Activated T-cell treated with anti-CD3 and anti-CD28 coated beads for 24 hours (primary cell): ENCODE measurements at regions not wholly inside any gene's neighbourhood (a gene's known extent, or its start where the extent isn't known, plus 50 kb on each side); places are given as distances from the start of the nearest gene placed in this dataset.

ENCODE experiments used
- DNase-seq: peaks from one replicate; pipeline ENCODE4 v3.0.0-alpha.2; 2020; ENCODE audit warnings: low read depth

- no peak for DNase-seq
Observed at GRCh38 chr3:176714034-176714433, 483.2 kb downstream of the TBL1XR1 start.

GRCh38 chr3:176712191-176712590, 485.1 kb downstream of the TBL1XR1 start:
- no peak for DNase-seq

- DNase-seq: no peak
Observed at GRCh38 chr3:176699288-176699687, 498.0 kb downstream of the TBL1XR1 start.

GRCh38 chr3:176697284-176697889, 499.9 kb downstream of the TBL1XR1 start:
- DNase-seq: no peak

- no peak for DNase-seq
Observed at GRCh38 chr3:176696816-176697215, 500.5 kb downstream of the TBL1XR1 start.

- DNase-seq: no peak
Observed at GRCh38 chr3:176692966-176693785, 504.1 kb downstream of the TBL1XR1 start.

- no peak for DNase-seq
Observed at GRCh38 chr3:176692199-176692965, 504.9 kb downstream of the TBL1XR1 start.

- no peak for DNase-seq
Observed at GRCh38 chr3:176690083-176690869, 507.0 kb downstream of the TBL1XR1 start.

GRCh38 chr3:176687754-176688153, 509.5 kb downstream of the TBL1XR1 start:
- DNase-seq: no peak

GRCh38 chr3:176683382-176683781, 513.9 kb downstream of the TBL1XR1 start:
- no peak for DNase-seq

GRCh38 chr3:176663837-176664831, 533.1 kb downstream of the TBL1XR1 start:
- DNase-seq: no peak

- DNase-seq: no peak
Observed at GRCh38 chr3:176663387-176663786, 533.9 kb downstream of the TBL1XR1 start.

GRCh38 chr3:176661432-176661964, 535.8 kb downstream of the TBL1XR1 start:
- no peak for DNase-seq

- DNase-seq: no peak
Observed at GRCh38 chr3:176655404-176656094, 541.7 kb downstream of the TBL1XR1 start.

GRCh38 chr3:176651622-176652021, 545.7 kb downstream of the TBL1XR1 start:
- no peak for DNase-seq

- no peak for DNase-seq
Observed at GRCh38 chr3:176650478-176650877, 546.8 kb downstream of the TBL1XR1 start.

- DNase-seq: no peak
Observed at GRCh38 chr3:176647987-176648386, 549.3 kb downstream of the TBL1XR1 start.

GRCh38 chr3:176633511-176633910, 563.8 kb downstream of the TBL1XR1 start:
- DNase-seq: no peak

GRCh38 chr3:176632925-176633324, 564.4 kb downstream of the TBL1XR1 start:
- no peak for DNase-seq

- no peak for DNase-seq
Observed at GRCh38 chr3:176631165-176631564, 566.1 kb downstream of the TBL1XR1 start.
